ENCODE measurements at regions not wholly inside any gene's neighbourhood (a gene's known extent, or its start where the extent isn't known, plus 50 kb on each side); places are given as distances from the start of the nearest gene placed in this dataset.

- no peak for TF ChIP-seq CTCF (IDR thresholded peaks at IDR 0.05)
- no peak for TF ChIP-seq EP300 (IDR thresholded peaks at IDR 0.05)
- no peak for TF ChIP-seq POLR2A (IDR thresholded peaks at IDR 0.05)
Observed at GRCh38 chr10:31112961-31113360, 81.3 kb upstream of the ZNF438 start.
